Stimulated activated CD4-positive, alpha-beta T cell treated with anti-CD3 and anti-CD28 coated beads, Interleukin-4, amount 100 ng/mL, for 24 hours (primary cell): ENCODE measurements at regions not wholly inside any gene's neighbourhood (a gene's known extent, or its start where the extent isn't known, plus 50 kb on each side); places are given as distances from the start of the nearest gene placed in this dataset.

Experiments
- DNase-seq: peaks from one replicate; pipeline ENCODE4 v3.0.0-alpha.2; 2020

- no peak for DNase-seq
These were observed 279.0 kb upstream of the ZFP64 start for GRCh38 chr20:52470561-52470960.

GRCh38 chr20:52469128-52469527 lies 277.5 kb upstream of the ZFP64 start:
- DNase-seq: no peak

GRCh38 chr20:52465991-52466390 lies 274.4 kb upstream of the ZFP64 start:
- DNase-seq: no peak

DNA sequence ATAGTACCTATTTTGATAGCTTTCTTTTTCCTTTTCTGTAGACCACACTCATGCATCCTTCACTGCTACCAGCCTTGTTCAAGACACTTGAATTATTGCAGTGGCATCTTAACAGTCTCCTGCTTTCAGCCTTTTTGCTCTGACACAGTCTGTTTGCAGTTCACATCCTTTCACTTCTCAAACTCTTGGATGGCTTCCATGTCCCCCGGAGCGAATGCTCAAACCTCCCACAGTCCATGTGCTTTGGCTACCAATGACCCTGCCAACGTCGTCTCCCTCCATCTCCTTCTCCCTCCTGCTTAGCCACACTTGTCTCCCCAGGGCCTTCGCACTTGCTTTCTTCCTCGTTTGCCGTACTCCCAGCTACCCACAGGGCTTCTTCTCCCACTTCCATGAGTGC lies 270.0 kb upstream of the ZFP64 start:
- DNase-seq: no peak

GRCh38 chr20:52459150-52459549 lies 267.6 kb upstream of the ZFP64 start:
- DNase-seq: no peak

DNA sequence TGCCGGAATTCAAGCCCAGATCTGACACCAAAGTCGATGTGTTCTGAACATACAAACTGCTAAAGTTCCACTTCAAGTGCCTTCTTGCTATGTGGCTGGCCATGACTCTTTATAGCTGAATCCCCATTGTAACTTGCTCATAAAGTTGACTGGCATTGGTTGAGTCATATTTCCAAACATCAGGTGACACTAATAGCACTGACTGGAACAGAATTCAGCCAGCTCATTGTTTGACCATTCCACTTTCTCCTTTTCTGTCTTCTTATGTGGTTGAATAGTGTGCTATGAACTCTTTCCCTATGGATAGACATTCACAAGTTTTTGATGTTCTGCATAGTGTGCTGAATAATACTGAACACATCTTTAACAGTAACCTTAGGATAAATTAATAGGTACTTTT lies 266.2 kb upstream of the ZFP64 start:
- DNase-seq: no peak

DNA sequence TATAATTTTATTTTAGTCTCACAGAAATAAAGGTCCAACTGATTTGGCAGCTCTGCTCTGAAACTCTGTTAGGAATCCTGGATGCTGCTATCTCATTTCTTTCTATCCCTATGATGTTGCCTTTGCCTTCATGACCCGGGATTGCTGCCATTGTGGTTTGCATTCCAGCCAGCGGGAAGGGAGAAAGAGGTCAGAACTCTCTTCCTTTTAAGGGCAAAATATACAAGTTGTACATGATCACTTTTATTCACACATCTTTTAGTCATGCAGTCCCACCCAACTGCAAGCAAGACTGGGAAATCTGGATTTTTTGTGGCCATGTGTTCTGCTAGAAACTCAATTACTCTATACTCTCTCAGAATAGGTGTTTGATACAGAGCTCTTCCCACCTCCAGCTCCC lies 263.1 kb upstream of the ZFP64 start:
- DNase-seq: no peak

GRCh38 chr20:52448513-52449232 lies 257.1 kb upstream of the ZFP64 start:
- no peak for DNase-seq

- DNase-seq: no peak
These were observed 255.6 kb upstream of the ZFP64 start for GRCh38 chr20:52447225-52447551.

DNA sequence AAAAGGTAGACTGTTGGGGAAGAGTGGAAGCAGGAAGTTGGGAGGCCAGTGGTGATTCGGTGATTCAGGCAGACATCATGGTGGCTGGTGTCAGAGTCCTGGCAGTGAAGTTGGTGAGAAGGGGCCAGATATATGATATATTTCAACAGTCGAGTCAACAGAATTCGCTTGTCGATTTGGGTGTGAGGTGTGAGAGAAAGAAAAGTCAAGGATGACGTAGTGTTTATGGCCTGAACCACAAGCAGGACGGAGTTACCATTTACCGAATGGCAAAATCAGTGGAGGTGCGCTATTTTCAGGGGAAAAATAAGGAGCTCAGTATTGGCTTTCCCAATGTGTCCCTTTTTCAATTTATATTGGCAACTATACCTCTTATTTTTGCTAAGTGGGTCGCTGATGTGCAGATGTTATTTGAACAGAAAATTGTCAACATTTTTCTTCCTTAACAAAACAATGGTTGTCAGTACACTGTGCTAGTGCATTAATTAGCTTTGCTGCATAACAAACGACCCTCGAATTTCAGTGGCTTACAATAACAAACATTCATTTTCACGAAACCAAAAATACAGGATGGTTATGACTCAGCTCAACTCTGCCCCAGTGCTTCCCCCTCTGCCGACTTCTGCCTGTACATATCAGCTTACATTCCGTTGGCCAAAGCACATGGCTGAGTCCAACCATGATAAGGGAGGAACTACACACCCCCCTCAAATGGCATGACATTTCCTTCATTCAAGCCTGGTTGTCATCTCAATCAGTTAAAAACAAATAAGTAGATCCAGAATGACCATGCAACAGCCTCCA lies 255.0 kb upstream of the ZFP64 start:
- DNase-seq: no peak

DNA sequence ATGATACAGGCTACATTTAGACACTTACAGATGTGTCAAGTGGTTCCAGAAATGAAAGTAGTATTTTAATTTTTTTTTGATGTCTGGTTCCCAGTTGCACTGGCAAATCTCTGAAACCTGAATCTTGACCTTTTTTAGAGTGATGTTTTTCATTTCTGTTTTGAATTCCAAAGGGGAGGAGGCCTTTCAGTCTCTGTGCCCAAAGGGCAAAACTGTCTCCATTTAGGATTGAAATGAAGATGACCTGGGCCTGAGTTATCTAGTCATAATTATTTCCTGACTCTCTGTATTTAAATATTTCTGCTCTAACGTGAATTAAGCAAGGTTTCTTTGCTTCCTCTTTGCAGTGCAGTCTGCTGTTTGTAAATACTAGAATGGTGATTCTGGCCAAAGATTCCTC lies 252.9 kb upstream of the ZFP64 start:
- no peak for DNase-seq

DNA sequence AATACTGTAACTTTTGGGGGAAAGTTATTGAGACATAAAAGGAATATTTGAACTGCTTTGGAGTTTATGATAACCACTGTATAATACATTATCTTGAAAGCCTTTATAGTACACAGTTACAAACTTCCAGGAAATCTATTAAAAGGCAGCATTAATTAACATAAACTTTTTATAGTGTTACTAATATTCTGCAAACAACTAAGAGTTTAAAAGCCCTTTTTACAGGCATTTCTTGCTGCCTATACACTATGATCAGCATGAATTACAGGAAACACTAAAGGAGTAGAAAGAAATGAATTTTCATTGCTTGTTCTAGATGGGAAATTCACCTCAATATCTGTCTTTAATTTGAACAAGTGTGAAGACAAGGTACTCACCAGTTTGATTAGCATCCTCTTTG lies 252.3 kb upstream of the ZFP64 start:
- no peak for DNase-seq

DNA sequence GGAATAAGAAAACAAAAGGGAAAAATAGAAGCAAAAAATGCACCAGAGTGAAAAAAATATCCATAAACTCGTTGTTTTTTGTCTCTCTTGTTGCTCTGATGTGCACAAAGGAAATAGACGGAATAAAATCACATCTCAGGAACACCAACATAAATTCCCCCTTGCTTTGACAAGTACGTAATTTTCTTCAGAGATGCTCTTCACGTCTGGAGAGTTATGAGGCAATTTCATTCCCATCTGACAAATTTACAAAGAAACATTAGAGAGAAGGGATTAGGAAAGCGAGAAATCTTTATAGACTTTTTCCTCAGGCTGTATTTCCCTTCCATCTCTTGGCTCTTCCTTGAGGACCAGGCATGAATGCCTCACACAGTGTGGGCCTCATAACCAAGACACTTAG lies 250.1 kb upstream of the ZFP64 start:
- no peak for DNase-seq

- no peak for DNase-seq
These were observed 247.8 kb upstream of the ZFP64 start for GRCh38 chr20:52439375-52439774.

DNA sequence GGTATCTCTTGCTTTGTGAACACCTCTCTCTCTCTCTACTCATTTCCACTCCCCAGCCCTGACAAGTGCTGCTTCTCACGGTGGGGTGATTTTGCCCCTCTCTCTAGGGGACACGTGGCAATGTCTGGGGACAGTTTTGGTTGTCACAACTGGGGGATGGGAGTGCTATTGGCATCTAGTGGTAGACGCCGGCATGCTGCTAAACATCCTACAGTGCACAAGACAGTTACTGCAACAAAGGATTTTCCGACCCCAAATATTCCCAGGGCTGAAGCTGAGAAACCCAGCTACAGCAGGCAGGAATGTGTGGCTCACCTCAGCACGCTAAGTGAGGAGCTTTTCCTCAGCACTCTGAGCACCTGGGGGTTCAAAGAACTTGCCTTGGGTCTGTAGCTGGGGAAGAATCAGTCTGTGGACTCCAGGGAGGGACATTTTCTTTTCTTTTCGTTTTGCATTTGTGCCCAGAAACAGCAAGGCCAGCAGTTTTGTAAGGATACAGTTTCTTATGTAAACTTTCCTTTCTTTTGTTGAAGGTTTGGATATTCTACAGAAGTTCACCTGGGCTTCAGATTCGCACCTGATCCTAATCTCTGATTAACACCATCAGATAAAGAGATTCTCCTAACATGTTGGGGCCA lies 246.9 kb upstream of the ZFP64 start:
- DNase-seq: no peak

DNA sequence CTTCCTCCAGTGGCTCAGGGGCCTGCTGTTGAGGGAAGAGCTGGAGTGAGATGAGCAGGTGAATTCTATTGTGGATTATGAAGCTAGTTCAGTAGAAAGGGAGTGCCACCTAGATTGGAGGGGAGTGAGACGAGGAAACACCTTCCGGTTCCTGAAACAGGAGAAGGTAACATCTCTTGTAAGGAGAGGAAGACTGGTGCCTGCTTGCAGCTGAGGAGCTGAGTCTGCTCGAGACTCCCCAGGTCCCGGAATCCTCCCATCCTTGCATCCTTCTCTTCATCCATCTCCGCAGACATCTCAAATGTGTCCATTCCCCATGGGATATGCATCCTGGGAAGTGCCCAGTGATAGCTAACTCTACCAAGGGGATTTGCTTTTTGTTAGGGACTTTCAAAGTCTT lies 242.9 kb upstream of the ZFP64 start:
- no peak for DNase-seq

- no peak for DNase-seq
These were observed 242.5 kb upstream of the ZFP64 start for GRCh38 chr20:52434041-52434425.

- no peak for DNase-seq
These were observed 241.9 kb upstream of the ZFP64 start for GRCh38 chr20:52433326-52434040.

DNA sequence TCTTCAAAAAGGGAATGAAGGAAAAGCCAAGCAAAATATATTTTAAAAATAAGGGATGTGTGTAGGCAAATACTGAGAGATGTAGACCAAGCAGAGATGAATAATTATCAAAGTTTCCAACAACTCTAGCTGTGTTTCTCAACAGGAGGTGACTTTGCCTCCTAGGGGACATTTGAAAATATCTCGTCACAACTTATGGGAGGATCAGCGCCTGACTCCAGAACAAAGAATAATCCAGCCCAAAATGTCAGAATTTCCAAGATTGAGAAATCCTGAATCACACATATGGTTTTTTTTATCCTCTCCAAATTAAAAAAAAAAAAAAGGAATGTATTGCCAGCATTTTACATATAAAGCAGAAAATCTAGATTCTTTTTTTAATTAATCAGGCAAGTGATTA lies 241.2 kb upstream of the ZFP64 start:
- DNase-seq: no peak

DNA sequence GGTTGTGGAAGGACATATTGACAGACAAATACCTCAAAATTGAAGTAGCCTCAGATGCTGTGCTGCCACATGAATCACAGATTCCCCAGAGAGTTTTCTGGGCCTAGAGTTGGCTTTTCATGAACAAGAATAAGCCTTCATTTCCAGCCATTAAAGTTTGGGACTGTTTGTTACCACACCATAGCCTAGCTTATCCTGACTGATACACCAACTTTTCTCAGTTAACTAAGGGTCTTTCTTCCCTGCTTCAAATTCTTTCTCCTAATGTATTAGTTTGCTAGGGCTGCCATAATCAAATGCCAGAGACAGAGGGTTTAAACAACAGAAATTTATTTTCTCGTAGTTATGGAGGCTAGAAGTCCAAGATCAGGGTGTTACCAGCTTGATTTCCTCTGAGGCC lies 237.4 kb upstream of the ZFP64 start:
- no peak for DNase-seq

DNA sequence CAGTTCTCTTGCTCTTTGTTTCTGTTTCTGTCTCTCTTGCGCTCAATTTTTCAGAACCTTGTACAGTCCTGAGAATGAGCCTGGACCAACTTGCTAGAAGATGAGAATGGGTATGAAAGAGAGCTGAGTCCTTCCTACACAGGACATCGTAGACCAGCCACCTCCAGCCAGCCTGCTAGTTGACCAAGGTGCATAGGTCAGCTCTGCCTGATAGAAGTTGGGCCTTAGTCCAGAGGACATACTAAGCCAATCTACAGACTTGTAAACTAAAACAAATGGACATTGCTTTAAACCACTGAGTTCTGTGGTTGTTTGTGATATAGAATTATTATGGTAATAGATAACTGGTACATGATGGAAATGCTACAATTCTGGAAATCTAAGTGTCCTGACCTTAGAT lies 236.4 kb upstream of the ZFP64 start:
- no peak for DNase-seq

- DNase-seq: no peak
These were observed 235.3 kb upstream of the ZFP64 start for GRCh38 chr20:52426856-52427255.

GRCh38 chr20:52425701-52426100 lies 234.1 kb upstream of the ZFP64 start:
- no peak for DNase-seq

DNA sequence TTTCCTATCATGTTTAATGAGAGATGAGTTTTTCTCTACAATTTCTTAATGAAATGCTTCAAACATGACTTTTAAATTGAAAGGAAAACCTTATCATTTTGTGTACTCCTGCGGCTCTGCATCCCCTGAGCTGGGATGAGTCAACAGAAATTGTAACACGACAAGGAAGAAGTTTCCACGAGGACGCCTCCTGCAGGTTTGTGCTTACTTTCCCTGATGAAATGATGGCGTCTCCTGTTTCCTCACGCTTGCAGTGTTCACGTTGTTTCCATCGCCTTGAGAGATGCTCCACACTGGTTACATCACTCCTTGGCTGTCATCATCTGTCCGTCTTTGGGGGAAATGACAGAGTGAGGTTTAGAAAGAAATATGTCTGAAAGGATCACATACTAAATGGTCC lies 233.7 kb upstream of the ZFP64 start:
- no peak for DNase-seq
